ENCODE measurements at regions not wholly inside any gene's neighbourhood (a gene's known extent, or its start where the extent isn't known, plus 50 kb on each side); places are given as distances from the start of the nearest gene placed in this dataset.

DNA sequence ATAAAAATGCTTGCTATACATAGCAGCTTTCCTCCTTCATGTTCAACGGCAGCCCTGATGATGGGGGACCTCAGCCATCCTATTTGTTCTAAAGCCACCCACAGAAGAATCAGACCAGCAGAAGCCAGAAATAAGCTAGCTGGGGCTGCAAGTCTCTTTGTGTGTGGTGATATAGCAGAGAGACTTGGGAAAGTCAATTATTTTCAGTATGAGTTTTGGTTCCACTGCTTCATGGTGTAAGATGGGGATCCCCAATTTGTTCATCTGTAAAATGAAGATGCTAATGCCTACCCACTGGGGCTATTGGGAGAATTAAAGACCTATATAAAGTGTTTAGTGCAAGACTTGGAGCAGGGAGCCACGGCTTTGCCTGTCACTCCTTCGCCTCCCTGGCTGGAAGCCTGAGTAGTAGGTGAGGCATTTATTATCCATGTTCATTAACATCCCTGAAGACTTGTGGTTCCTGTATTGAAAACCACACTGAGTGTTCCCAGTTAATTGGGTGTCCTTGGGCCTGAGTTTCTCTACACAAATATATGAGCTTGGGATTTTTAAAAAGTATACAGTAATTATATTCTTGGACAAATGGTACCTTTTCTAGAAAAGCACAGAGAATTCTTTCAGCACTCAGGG, 210.1 kb upstream of the SLC24A2 start:
- no peak for DNase-seq (ENCODE audit: low spot score)

- DNase-seq (ENCODE audit: low spot score), result no peak
These were observed 209.3 kb upstream of the SLC24A2 start for GRCh38 chr9:19998153-19998552.

GRCh38 chr9:19995619-19996018, 206.8 kb upstream of the SLC24A2 start:
- DNase-seq (ENCODE audit: low spot score), result no peak

GRCh38 chr9:19994296-19994695, 205.5 kb upstream of the SLC24A2 start:
- no peak for DNase-seq (ENCODE audit: low spot score)

DNA sequence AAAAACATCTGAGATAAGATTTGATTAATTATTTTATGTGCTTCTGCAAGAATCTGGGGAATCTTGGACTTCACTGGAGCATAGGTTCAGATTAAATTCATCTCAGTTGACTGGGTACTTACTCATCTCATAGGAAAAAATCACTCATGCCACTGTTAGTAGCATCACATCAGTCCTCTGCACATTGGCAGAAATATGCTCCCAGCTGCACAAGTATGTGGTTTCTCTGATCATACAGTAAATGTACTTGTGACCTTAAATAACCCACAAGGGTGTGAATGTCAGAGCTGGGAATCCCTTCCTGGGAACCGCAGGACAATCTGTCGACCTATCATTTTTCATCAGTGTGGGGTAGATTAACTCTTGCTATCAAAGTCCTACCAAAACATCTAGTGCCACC, 203.7 kb upstream of the SLC24A2 start:
- no peak for DNase-seq (ENCODE audit: low spot score)

DNA sequence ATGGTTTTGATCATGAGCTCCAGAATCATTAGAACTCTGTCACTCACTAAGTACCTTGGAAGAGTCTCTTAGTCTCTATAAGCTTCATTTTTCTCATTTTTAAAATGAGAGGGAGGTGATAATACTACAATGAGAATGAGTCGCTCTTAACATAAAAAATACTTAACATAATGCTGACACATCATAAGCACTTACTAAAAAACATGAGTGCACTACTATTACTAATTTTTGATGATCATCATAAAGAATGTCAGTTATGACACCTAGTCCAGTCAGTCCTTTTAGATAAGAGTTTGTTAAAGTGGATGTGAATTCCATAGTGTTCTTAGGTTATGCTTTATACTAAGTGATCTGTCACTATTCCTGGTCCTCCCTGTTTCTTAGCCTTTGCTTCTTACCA, 200.4 kb upstream of the SLC24A2 start:
- DNase-seq (ENCODE audit: low spot score), result no peak

DNA sequence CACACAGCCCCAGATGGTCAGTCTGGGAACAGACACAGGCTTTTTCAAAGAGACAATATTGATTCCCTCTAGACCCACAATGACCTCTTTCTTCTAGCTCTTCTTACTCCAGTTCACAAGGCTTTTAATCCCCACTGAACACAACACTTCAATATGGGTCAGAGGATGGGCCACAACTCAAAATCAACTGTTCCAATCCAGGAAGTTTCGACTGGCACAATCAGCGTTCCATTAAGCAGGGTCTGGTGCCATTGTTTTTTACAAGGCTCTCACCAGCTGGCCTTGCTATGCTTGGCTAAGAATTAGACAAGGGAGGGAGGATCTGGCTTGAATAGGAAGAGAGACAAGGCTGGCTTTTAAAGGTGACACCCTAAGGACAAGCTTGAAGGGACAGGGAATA, 199.4 kb upstream of the SLC24A2 start:
- no peak for DNase-seq (ENCODE audit: low spot score)

DNA sequence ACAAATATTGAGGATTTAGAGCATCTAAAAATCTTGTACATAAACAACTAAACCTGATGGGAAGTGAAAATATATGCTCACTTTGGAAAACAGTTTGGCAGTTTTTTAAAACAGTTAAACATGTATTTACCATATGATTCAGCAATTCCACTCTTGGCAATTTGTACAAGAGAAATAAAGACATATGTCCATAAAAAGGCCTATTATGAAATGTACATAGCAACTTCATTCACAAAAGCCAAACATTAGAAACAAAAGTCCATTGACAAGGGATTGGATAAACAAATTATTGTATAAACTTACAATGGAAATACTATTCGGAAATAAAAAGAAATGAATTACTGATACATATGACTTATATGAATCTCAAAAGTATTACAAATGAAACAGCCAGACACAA, 196.2 kb upstream of the SLC24A2 start:
- DNase-seq (ENCODE audit: low spot score), result no peak

DNA sequence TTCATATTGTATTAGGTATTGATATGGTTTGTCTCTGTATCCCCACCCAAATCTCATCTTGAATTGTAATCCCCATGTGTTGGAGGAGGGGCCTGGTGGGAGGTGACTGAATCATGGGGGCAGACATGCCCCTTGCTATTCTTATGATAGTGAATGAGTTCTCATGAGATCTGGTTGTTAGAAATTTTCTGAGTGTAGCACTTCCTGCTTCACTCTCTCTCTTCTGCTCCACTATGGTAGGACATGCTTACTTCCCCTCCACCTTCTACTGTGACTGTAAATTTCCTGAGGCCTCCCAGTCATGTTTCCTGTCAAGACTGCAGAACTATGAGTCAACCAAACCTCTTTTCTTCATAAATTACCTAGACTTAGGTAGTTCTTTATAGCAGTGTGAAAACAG, 187.4 kb upstream of the SLC24A2 start:
- DNase-seq (ENCODE audit: low spot score), result no peak

DNA sequence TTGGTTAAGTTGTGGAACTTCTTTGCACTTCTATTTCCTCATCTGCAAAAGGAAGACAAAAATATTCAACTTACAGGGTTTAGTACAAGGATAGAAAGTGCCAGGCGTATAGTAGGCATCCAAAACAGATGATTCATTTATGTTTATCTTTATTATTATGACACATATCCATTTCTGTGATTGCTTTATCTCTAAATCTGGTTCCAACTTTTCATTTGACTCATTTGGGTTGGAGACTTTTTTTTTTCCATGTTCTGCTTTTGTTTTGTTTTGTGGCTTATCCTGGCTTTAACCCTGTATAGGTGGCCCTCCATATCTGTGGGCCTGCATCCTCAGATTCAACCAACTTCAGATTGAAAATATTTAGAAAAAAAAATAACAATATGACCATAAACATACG, 186.7 kb upstream of the SLC24A2 start:
- DNase-seq (ENCODE audit: low spot score), result no peak

DNA sequence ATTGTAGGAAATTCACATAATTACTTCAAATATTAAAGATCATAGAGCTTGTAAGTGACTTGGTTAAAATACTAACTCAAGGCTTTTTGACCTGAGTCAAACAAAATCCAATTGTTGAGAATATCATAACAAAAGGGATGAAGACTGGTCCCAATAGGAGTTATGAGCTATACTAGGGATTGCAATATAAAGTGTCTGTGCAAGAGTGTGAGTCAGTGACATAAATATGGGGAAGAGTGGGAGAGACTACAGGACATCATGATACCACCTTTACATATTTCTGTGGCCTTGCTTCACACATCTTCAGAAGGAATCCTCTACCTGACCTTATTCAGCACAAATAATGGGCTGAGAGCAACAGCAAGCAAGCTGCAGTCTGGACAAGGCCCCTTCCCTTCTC, 180.9 kb upstream of the SLC24A2 start:
- no peak for DNase-seq (ENCODE audit: low spot score)

DNA sequence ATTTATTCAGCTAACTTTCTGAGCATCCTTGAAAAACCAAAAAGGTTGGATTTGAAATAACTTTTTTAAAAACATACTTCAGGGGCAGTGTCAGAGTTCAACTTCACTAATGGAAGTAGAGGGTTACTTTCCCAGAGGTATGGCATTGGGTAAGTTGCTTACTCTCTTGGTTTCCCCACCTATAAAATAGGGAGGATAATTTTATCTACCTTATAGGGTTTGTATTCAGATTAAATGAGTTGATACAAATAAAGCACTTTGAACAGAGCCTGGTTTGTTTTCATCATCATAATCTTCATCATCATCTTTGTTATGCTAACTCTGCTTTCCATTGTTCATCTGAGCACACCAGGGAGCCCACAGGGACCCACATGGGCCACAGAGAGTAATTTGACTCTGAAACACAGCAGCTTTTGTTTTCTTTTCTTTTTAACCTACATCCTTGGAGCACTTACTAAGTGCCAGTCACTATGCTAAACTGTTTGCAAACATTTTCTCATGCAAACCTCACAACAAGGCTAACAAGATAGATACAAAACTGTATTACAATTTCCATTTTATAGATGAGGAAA, 179.1 kb upstream of the SLC24A2 start:
- DNase-seq (ENCODE audit: low spot score), result no peak

- no peak for DNase-seq (ENCODE audit: low spot score)
These were observed 178.5 kb upstream of the SLC24A2 start for GRCh38 chr9:19967216-19967887.

DNA sequence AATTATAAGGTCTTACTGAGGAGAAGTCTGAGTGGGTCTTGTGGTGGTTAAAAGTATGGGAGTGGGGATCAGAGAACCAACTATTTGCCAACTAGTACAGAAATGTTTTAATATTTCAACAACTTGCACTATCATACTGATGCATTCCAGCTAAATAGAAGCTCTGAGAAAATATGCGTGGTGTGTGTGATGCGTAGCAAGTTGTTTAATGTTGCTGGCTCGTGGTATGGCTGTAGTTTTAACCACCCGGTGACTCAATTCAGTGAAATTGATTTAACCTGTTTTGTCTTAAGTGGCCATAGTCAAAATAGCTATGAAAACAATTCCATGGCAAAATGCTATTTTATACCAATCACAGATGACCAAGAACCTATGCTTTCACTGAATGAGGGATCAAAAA, 176.5 kb upstream of the SLC24A2 start:
- no peak for DNase-seq (ENCODE audit: low spot score)

DNA sequence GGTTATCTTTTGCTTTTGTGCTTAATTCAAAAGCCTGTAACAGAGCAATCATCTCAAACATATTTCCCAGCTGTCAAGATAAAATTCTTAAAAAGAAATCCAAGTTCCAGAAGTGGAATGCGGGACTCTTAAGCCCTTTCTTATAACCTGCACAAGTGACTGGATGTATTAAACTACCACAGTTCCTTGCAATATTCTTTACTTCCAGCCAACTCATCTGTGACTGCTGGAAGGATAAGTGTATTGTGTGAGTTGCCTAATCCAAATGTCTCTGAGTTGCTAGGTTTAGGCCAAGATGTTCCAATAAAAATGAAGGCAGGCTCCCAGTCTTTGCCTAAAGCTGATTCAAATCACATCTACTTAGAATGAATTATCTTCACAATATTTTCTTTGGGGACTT, 159.2 kb upstream of the SLC24A2 start:
- DNase-seq (ENCODE audit: low spot score), result no peak

GRCh38 chr9:19946441-19947109, 157.7 kb upstream of the SLC24A2 start:
- DNase-seq (ENCODE audit: low spot score), result no peak

GRCh38 chr9:19941874-19942273, 153.0 kb upstream of the SLC24A2 start:
- no peak for DNase-seq (ENCODE audit: low spot score)

DNA sequence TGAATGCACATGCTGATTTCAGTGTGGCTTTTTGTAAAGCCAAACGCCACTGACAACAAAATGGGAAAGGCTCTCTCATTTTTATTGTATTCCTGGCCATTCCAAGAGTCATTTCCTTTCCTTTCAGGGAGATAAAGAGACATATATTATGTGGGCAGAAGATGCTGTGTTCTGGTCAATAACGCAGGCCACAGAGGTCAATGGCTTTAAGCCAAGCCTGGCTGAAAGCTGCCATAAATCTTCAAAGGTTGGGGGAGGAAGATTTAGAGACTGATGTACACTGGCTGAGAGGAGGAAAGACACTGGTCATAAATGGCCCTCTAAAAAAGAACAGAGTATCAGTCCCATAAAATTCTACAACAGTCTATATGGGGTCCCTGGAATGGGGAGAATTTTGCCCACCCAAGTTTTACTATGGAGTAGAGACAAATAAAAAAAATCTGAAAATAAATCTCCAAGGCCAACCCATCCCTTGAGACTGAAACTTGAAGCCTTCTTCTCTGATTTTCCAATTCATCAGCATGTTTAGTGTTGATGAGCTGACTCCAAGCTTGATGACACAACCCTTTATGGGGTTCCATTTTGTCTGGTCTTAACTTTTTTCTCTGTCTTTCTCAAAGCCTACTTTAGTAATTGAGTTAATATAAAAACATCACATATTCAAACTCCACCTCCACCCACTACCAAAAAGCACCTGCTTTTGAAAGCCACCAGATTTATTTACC, 152.1 kb upstream of the SLC24A2 start:
- no peak for DNase-seq (ENCODE audit: low spot score)

DNA sequence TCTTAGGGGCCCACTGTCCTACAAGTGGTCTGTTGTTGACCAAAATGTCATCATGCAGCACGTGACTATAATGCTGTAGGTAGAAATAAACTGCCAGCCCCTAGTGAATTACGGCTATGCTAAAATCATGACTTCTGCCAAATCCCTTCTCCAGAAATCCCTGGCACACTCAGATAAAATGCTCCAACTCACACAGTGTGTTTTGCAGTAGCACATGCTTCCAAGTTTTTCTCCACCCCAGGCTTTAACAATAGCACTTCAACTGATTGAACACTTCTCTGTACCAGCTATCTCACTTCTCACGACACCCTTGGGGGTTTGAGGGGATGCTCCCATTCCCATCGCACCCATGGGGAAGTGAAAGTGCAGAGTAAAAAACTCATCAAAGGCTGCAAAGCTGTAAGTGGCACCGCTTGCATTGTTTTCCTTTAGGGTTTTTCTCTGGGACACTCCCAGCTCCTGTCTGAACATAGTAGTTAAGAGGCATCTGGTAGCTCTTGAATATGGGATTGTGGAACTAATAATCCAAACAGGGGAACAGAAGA, 151.0 kb upstream of the SLC24A2 start:
- DNase-seq (ENCODE audit: low spot score), result no peak

DNA sequence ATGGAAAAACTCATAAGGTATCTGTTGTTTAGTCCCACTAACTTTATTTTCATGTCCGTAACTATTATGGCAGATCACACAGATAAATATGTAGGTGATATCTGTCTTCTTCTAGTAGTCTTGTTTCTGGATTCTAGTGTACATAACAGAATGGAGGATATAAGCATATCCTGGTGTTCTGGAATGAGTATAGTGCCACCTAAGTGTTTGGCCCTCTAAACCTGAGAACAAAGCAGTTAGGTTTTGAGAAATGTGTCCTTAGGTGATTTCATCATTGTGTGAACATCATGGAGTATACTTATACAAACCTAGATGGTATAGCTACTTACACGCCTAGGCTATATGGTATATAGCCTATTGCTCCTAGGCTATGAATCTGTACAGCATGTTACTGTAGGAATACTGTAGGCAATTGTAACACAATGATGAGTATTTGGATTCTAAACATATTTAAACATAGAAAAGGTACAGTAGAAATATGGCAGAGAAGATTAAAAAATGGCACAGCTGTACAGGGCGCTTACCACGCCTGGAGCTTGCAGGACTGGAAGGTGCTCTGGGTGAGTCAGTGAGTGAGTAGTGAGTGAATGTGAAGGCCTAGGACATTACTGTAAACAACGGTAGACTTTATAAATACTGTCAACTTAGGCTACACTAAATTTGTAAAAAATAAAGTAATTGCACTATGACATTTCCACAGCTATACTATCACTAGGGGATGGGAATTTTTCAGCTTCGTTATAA, 150.3 kb upstream of the SLC24A2 start:
- DNase-seq (ENCODE audit: low spot score), result no peak

DNA sequence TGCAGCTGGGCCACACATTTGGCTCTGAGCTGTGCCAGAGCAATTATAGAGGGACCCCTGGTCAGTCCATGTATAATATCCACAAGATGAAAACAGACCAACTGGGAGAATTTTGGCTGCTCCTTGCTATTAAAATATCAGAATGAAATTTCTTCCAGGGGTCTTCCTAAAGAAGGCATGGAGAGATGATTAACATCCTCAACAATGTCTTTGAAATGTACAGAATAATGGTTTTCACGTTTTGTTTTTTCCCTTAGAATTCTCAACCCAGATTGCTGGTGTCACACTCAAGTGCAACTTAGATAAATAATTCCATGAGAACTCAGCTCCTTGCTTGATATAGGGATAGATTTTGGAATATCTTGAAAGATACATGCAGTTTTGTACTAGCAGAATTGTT, 148.3 kb upstream of the SLC24A2 start:
- DNase-seq (ENCODE audit: low spot score), result no peak

DNA sequence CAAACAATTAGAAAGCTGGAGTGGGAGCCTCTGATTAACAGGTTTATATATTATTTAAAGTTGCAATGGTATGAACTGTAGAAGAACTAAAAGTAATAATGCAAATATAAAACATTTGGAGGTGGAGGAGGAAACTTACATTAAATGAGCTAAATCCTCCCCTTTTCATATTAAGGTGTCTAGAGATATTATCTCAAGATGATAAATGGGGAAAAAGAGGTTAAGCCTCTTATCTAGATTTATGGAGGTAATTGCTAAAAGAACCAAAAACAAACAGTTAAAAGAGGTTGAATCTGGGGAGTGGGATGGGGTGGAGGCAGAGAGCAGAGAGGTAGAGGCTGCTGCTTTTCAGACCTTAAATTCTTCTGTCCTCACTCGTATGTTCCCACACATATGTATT, 147.8 kb upstream of the SLC24A2 start:
- DNase-seq (ENCODE audit: low spot score), result no peak
